Neural cell (in vitro differentiated cells): ENCODE measurements at regions not wholly inside any gene's neighbourhood (a gene's known extent, or its start where the extent isn't known, plus 50 kb on each side); places are given as distances from the start of the nearest gene placed in this dataset.
"Not testable (repeated sequence)": the region's sequence is repeated elsewhere in the genome, so short reads cannot be mapped to it uniquely, and the experiment has no call there.

ENCODE experiments used
- H2AFZ ChIP-seq: fragments of 200-600, 300-800 bp; sonication (generic), shearing (Covaris generic); 2 replicates; pipeline ENCODE4 v1.6.0; 2014; ENCODE audit warnings: low read depth, mild to moderate bottlenecking, antibody characterized with exemption, low read length, moderate library complexity
- H3F3A ChIP-seq: fragments of 200-600 bp; shearing (Covaris generic); 2 replicates; pipeline ENCODE4 v1.6.1; 2016; ENCODE audit warnings: mild to moderate bottlenecking, moderate library complexity, mixed read lengths, antibody characterized with exemption, low read length; ENCODE audit not compliant: insufficient read depth, poor library complexity, severe bottlenecking
- H3K27ac ChIP-seq: fragments of 200-600, 300-800 bp; sonication (generic), shearing (Covaris generic); 2 replicates; pipeline ENCODE4 v1.5.1; 2014; ENCODE audit warnings: mild to moderate bottlenecking, low read length, moderate library complexity
- H3K27me3 ChIP-seq: fragments of 300-800, 200-600 bp; sonication (generic), shearing (Covaris generic); 2 replicates; pipeline ENCODE4 v1.6.0; 2014; ENCODE audit warnings: mild to moderate bottlenecking, low read depth, low read length, moderate library complexity; ENCODE audit not compliant: insufficient read depth
- H3K36me3 ChIP-seq: fragments of 300-800, 200-600 bp; sonication (generic), shearing (Covaris generic); 2 replicates; pipeline ENCODE4 v1.5.1; 2014; ENCODE audit warnings: mild to moderate bottlenecking, antibody characterized with exemption, low read length, moderate library complexity; ENCODE audit not compliant: insufficient read depth
- H3K4me2 ChIP-seq: fragments of 300-800, 200-600 bp; sonication (generic), shearing (Covaris generic); 2 replicates; pipeline ENCODE4 v1.6.0; 2014; ENCODE audit warnings: mild to moderate bottlenecking, low read length
- H3K4me3 ChIP-seq: fragments of 300-800, 200-600 bp; sonication (generic), shearing (Covaris generic); 2 replicates; pipeline ENCODE4 v1.5.1; 2014; ENCODE audit warnings: mild to moderate bottlenecking, low read length, moderate library complexity
- H3K79me2 ChIP-seq: fragments of 200-600 bp; shearing (Covaris generic); replicated peaks from 2 replicates; pipeline ENCODE4 v1.6.0; 2014; ENCODE audit warnings: mild to moderate bottlenecking, low read length, moderate library complexity; ENCODE audit not compliant: insufficient read depth
- H3K9ac ChIP-seq: fragments of 300-800, 200-600 bp; sonication (generic), shearing (Covaris generic); 2 replicates; pipeline ENCODE4 v1.6.1; 2016; ENCODE audit warnings: mild to moderate bottlenecking, low read length, mixed read lengths
- H3K9me2 ChIP-seq: fragments of 200-600 bp; shearing (Covaris generic); 2 replicates; pipeline ENCODE4 v1.6.1; 2016; ENCODE audit warnings: mild to moderate bottlenecking, low read length, mixed read lengths; ENCODE audit not compliant: insufficient read depth
- H3K9me3 ChIP-seq: fragments of 200-600, 300-800 bp; sonication (generic), shearing (Covaris generic); 2 replicates; pipeline ENCODE4 v1.6.1; 2016; ENCODE audit warnings: mild to moderate bottlenecking, mixed run types, low read length, moderate library complexity, mixed read lengths
- H4K20me1 ChIP-seq: fragments of 200-600 bp; shearing (Covaris generic); 2 replicates; pipeline ENCODE4 v1.6.1; 2016; ENCODE audit warnings: mild to moderate bottlenecking, mixed run types; ENCODE audit not compliant: insufficient read depth
- CTCF ChIP-seq: fragments of 450-650 bp; IDR thresholded peaks from 2 replicates; pipeline ENCODE4 v1.5.1; 2014; ENCODE audit warnings: antibody characterized with exemption, mild to moderate bottlenecking, moderate library complexity; ENCODE audit not compliant: poor library complexity, severe bottlenecking
- EP300 ChIP-seq: fragments of 450-650 bp; conservative IDR thresholded peaks from 2 replicates; pipeline ENCODE4 v1.6.1; 2014; ENCODE audit warnings: antibody characterized with exemption, mild to moderate bottlenecking, moderate library complexity; ENCODE audit not compliant: poor library complexity, severe bottlenecking
- EZH2 ChIP-seq: fragments of 200-600, 300-800 bp; shearing (Covaris generic), sonication (generic); IDR thresholded peaks from 2 replicates; pipeline ENCODE4 v1.6.1; 2014; ENCODE audit warnings: antibody characterized with exemption, low read length, borderline replicate concordance, mild to moderate bottlenecking; ENCODE audit not compliant: insufficient read depth, poor library complexity, severe bottlenecking
- MXI1 ChIP-seq: fragments of 450-650 bp; conservative IDR thresholded peaks from 2 replicates; pipeline ENCODE4 v1.6.1; 2014; ENCODE audit warnings: antibody characterized with exemption, mild to moderate bottlenecking; ENCODE audit not compliant: poor library complexity, severe bottlenecking
- POLR2AphosphoS5 ChIP-seq: IDR thresholded peaks from 2 replicates; pipeline ENCODE4 v1.6.1; 2012
- RAD21 ChIP-seq: fragments of 450-650 bp; conservative IDR thresholded peaks from 2 replicates; pipeline ENCODE4 v1.6.1; 2014; ENCODE audit warnings: antibody characterized with exemption, mild to moderate bottlenecking, moderate library complexity
- REST ChIP-seq: IDR thresholded peaks from 2 replicates; pipeline ENCODE4 v1.6.1; 2012; ENCODE audit warnings: borderline replicate concordance
- SMC3 ChIP-seq: fragments of 450-650 bp; conservative IDR thresholded peaks from 2 replicates; pipeline ENCODE4 v1.6.1; 2014; ENCODE audit warnings: antibody characterized with exemption, mild to moderate bottlenecking, moderate library complexity; ENCODE audit not compliant: poor library complexity
- TAF1 ChIP-seq: IDR thresholded peaks from 2 replicates; pipeline ENCODE4 v1.6.1; 2012; ENCODE audit warnings: low read depth

GRCh38 chr14:43258396-43258795 lies 1248.7 kb downstream of the FSCB start:
- no peak overlapping the region for H3K4me2 ChIP-seq
- no peak overlapping the region for H2AFZ ChIP-seq
- no peaks in the 10 kb centered on the region for H3K9me3 ChIP-seq
- H3K27ac ChIP-seq, result no peak overlapping the region
- no peaks in the 10 kb centered on the region for H3K36me3 ChIP-seq
- TF ChIP-seq CTCF (no peak), SMC3 (no peak), TAF1 (no peak), POLR2AphosphoS5 (no peak), EP300 (no peak), EZH2 (no peak), MXI1 (no peak), REST (no peak), RAD21 (no peak)
- no peaks in the 10 kb centered on the region for H3F3A ChIP-seq
- no peak overlapping the region for H3K4me3 ChIP-seq
- H3K27me3 ChIP-seq, result no peaks in the 10 kb centered on the region
- no peaks in the 10 kb centered on the region for H4K20me1 ChIP-seq
- no peaks in the 10 kb centered on the region for H3K9me2 ChIP-seq
- no peaks in the 10 kb centered on the region for H3K79me2 ChIP-seq
- no peak overlapping the region for H3K9ac ChIP-seq

- H3K79me2 ChIP-seq, H3K4me3 ChIP-seq, H2AFZ ChIP-seq, H3K27me3 ChIP-seq, H3K9ac ChIP-seq, H3K4me2 ChIP-seq, H4K20me1 ChIP-seq, H3K27ac ChIP-seq, H3K36me3 ChIP-seq, H3K9me2 ChIP-seq, H3F3A ChIP-seq, H3K9me3 ChIP-seq: not testable (repeated sequence)
Measured at GRCh38 chr14:43256996-43257395, 1250.1 kb downstream of the FSCB start.

- Histone ChIP-seq H3K9me2 (no peaks in the 10 kb centered on the region), H3K4me3 (no peak overlapping the region), H4K20me1 (no peaks in the 10 kb centered on the region), H3K27ac (no peak overlapping the region), H3K79me2 (no peaks in the 10 kb centered on the region), H3K27me3 (no peaks in the 10 kb centered on the region), H3K9me3 (no peaks in the 10 kb centered on the region), H3K4me2 (no peak overlapping the region), H3K36me3 (no peaks in the 10 kb centered on the region), H3F3A (no peaks in the 10 kb centered on the region), H2AFZ (no peak overlapping the region), H3K9ac (no peak overlapping the region)
- no peak for TF ChIP-seq RAD21
- no peak for TF ChIP-seq REST
- peak; percentile 64 for TF ChIP-seq EP300
Measured at GRCh38 chr14:43252866-43253265, 1254.2 kb downstream of the FSCB start.
